GM06990 (cell line): ENCODE measurements at regions not wholly inside any gene's neighbourhood (a gene's known extent, or its start where the extent isn't known, plus 50 kb on each side); places are given as distances from the start of the nearest gene placed in this dataset.

Source experiments
- DNase-seq: peaks from one replicate; pipeline ENCODE4 v3.0.0-alpha.2; 2011; ENCODE audit not compliant: insufficient read length; ENCODE audit errors: extremely low read depth
- H3K27me3 ChIP-seq: replicated peaks from 2 replicates; pipeline ENCODE4 v1.6.0; 2011; ENCODE audit warnings: low read length; ENCODE audit not compliant: control insufficient read depth, insufficient read depth
- H3K36me3 ChIP-seq: 2 replicates; pipeline ENCODE4 v1.5.1; 2011; ENCODE audit warnings: low read length; ENCODE audit not compliant: control insufficient read depth, insufficient read depth
- H3K4me3 ChIP-seq: replicated peaks from 2 replicates; pipeline ENCODE4 v1.5.1; 2011; ENCODE audit warnings: low read depth, mild to moderate bottlenecking, control low read depth, low read length
- TF ChIP-seq, protein P1 (sequence below): IDR thresholded peaks from 2 replicates; pipeline ENCODE4 v1.5.1; 2011; ENCODE audit warnings: low read length, control low read depth, mild to moderate bottlenecking, inconsistent platforms; ENCODE audit not compliant: insufficient read depth, poor library complexity, severe bottlenecking

- Histone ChIP-seq H3K36me3 (no peaks in the 10 kb centered on the region), H3K27me3 (peaks cover 2% of the 10 kb centered on the region), H3K4me3 (no peak overlapping the region)
- DNase-seq: no peak
- TF ChIP-seq, protein P1, sequence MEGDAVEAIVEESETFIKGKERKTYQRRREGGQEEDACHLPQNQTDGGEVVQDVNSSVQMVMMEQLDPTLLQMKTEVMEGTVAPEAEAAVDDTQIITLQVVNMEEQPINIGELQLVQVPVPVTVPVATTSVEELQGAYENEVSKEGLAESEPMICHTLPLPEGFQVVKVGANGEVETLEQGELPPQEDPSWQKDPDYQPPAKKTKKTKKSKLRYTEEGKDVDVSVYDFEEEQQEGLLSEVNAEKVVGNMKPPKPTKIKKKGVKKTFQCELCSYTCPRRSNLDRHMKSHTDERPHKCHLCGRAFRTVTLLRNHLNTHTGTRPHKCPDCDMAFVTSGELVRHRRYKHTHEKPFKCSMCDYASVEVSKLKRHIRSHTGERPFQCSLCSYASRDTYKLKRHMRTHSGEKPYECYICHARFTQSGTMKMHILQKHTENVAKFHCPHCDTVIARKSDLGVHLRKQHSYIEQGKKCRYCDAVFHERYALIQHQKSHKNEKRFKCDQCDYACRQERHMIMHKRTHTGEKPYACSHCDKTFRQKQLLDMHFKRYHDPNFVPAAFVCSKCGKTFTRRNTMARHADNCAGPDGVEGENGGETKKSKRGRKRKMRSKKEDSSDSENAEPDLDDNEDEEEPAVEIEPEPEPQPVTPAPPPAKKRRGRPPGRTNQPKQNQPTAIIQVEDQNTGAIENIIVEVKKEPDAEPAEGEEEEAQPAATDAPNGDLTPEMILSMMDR: no peak
These were observed 126.1 kb downstream of the PSMG1 start for GRCh38 chr21:39057121-39057520.

DNA sequence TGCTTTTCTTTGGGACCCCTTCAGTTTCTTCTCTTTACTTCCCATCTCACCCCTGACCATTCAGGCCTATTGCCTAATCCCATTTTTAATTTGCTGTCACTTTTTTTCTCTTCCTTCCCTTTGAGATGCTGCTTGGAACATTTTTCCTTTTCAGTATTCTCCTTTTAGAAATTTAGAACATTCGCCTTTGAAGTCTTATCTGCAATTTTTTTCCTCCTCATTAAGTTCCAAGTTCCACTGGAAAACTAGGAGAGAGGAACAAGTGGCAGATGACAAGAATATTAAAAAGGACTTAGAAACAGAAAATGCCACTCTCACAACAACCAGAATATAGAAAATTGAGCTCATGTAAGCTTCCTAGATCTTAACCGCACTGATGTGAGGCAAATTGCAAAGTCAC, 126.6 kb downstream of the PSMG1 start:
- Histone ChIP-seq H3K27me3 (peaks cover 2% of the 10 kb centered on the region), H3K36me3 (no peaks in the 10 kb centered on the region), H3K4me3 (no peak overlapping the region)
- TF ChIP-seq, protein P1: no peak
- no peak for DNase-seq

DNA sequence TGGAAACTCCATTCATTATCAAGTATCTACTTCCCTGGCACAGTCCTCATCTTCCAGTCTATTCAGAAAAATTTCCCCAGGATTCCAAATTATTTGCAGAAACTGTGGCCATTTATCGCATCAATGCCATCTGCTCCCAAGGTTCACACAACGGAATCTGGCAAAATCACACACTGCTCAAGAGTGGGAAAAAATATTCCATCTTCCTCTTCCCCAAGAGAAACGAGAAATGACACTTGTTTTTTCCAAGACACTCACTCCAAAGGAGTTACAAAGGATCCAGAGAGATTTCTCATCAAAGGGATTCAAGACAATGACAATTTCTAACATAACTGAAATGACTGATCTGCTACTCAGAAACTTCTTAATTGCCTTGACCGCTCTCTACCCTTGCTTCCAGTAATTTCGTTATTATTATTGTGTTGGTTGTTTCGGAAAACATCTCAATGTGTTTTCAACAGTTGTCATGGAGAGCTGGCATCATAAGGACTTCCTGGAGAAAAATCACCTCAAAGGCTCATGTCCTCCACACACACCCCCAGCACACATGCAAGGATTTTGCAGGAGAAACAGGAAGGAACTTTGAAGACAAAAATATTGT, 128.0 kb downstream of the PSMG1 start:
- H3K36me3 ChIP-seq: no peaks in the 10 kb centered on the region
- H3K4me3 ChIP-seq: no peak overlapping the region
- peaks cover 2% of the 10 kb centered on the region for H3K27me3 ChIP-seq
- TF ChIP-seq, protein P1: no peak
- DNase-seq: no peak

DNA sequence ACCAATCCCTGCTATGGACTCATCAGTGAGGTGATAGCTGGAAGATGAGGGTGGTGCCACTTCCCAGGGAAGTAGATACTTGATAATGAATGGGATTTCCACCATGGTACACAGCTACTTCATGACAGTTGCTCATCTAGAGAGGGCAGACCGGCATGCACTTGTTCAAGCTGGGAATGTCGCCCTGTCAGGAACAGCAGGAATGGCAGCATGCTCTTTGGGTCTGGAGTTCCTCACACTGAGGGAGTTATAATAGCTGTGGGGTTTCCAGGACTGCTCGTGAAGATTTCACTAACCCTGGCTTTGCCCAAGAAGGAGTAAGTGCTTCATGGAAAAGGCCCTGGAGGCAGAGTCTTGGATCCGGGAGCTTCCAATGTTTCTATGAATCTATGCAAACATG, 129.2 kb downstream of the PSMG1 start:
- peaks cover 2% of the 10 kb centered on the region for H3K27me3 ChIP-seq
- DNase-seq: no peak
- H3K4me3 ChIP-seq: no peak overlapping the region
- TF ChIP-seq, protein P1: no peak
- no peaks in the 10 kb centered on the region for H3K36me3 ChIP-seq

- DNase-seq: no peak
- TF ChIP-seq, protein P1: no peak
These were observed 130.1 kb downstream of the PSMG1 start for GRCh38 chr21:39053126-39053525.

GRCh38 chr21:39052718-39053117, 130.5 kb downstream of the PSMG1 start:
- no peak for DNase-seq
- Histone ChIP-seq H3K4me3 (no peak overlapping the region), H3K27me3 (peaks cover 2% of the 10 kb centered on the region), H3K36me3 (no peaks in the 10 kb centered on the region)
- TF ChIP-seq, protein P1: no peak

More at GRCh38 chr21:39053126-39053525, 130.1 kb downstream of the PSMG1 start:
- peaks cover 2% of the 10 kb centered on the region for H3K27me3 ChIP-seq
- no peaks in the 10 kb centered on the region for H3K36me3 ChIP-seq
- no peak overlapping the region for H3K4me3 ChIP-seq
